Ovary (tissue), 7 donors: ENCODE measurements at regions not wholly inside any gene's neighbourhood (a gene's known extent, or its start where the extent isn't known, plus 50 kb on each side); places are given as distances from the start of the nearest gene placed in this dataset.

ENCODE experiments used
- DNase-seq, 5 donors: peaks; one replicate each; pipeline ENCODE4 v3.0.0-alpha.2; 2019 to 2020
- H3K27ac ChIP-seq, 2 donors: fragments of 200-600 bp; one replicate each; pipeline versions ENCODE4 v1.5.1 to v1.8.0; 2019 to 2022
- H3K27me3 ChIP-seq: fragments of 200-600 bp; one replicate; pipeline ENCODE4 v1.8.0; 2022
- H3K36me3 ChIP-seq: fragments of 200-600 bp; sonication (generic); one replicate; pipeline ENCODE4 v1.5.1; 2019
- H3K4me1 ChIP-seq: one replicate; pipeline ENCODE4 v1.8.1; 2013; ENCODE audit warnings: mild to moderate bottlenecking, moderate library complexity; ENCODE audit not compliant: insufficient read depth
- H3K4me3 ChIP-seq: fragments of 200-600 bp; sonication (generic); one replicate; pipeline ENCODE4 v1.5.1; 2017
- H3K9me3 ChIP-seq, 2 donors: fragments of 200-600 bp in 1 of 2; sonication (generic) in 1 of 2; one replicate each; pipeline versions ENCODE4 v1.5.1 to v1.8.1; 2013 to 2019; ENCODE audit warnings: mild to moderate bottlenecking in 1 of 2, moderate library complexity in 1 of 2
- EP300 ChIP-seq: sonication (generic); formaldehyde crosslinking; IDR thresholded peaks from one replicate; pipeline ENCODE4 v1.6.1; 2017; ENCODE audit warnings: antibody characterized with exemption
- POLR2A ChIP-seq: fragments of 450-650 bp; IDR thresholded peaks from one replicate; pipeline ENCODE4 v1.6.1; 2017; ENCODE audit warnings: antibody characterized with exemption, mild to moderate bottlenecking, moderate library complexity
- WGBS, 3 donors: extraction: QIAGEN DNeasy Blood & Tissue Kit in 1 of 3; methylation state at CpG; one replicate each; pipeline versions ENCODE4 v1.1.5 to v1.1.7; 2013 to 2017; 5-methylcytosine and 5-hydroxymethylcytosine counted together
- intact Hi-C, 4 donors: fragments of 100-400 bp; cut with DNase I; formaldehyde crosslinking; loops; one replicate each; pipeline versions ENCODE4 v1.11.0 to v1.15.1; 2022 to 2023
- TF ChIP-seq, protein P1 (sequence below), 3 donors: fragments of 450-650 bp in 2 of 3; fragments of 200-600 bp in 1 of 3; IDR thresholded peaks; one replicate each; pipeline versions ENCODE4 v1.5.1 to v1.8.0; 2016 to 2022; ENCODE audit warnings: antibody characterized with exemption in 3 of 3, mild to moderate bottlenecking in 1 of 3
- donor health status: DM: no; HTN: no; CAD: no; lungs with moderate emphysema.
- donor health status: DM: no; HTN: no; CAD: no.
- donor health status: Bipolar disorder and iron deficiency.
- donor health status: DM: no; HTN: no; CAD: no.
- donor health status: DM: yes; HTN: yes; CAD: no.

DNA sequence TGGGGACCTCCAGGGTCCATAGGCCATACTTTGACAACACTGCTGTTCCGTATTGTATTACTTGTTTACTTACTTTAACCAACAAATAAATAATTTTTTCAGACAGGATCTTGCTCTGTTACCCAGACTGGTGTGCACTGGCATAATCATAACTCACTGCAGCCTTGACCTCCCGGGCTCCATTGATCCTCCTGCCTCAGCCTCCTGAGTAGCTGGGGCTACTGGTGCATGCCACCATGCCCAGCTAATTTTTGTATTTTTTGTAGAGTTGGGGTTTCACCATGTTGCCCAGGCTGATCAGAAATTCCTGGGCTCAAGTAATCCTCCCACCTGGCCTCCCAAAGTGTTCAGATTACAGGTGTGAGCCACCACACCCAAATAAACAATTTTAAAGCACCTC, 64.9 kb upstream of the C15orf39 start:
- Histone ChIP-seq H3K4me3 (no peak overlapping the region), H3K36me3 (no peaks in the 10 kb centered on the region), H3K9me3 (no peaks in the 10 kb centered on the region), H3K27me3 (no peaks in the 10 kb centered on the region), H3K27ac (no peak overlapping the region), H3K4me1 (peaks cover 24% of the 10 kb centered on the region)
- 91 to 98% (median 96%) methylated on average over 2 of the region's 2 CpGs for WGBS, 3 donors
- no peak for DNase-seq
- intact Hi-C loops, result no loop called here
- no peak for TF ChIP-seq EP300
- TF ChIP-seq POLR2A, result no peak
- TF ChIP-seq, protein P1, sequence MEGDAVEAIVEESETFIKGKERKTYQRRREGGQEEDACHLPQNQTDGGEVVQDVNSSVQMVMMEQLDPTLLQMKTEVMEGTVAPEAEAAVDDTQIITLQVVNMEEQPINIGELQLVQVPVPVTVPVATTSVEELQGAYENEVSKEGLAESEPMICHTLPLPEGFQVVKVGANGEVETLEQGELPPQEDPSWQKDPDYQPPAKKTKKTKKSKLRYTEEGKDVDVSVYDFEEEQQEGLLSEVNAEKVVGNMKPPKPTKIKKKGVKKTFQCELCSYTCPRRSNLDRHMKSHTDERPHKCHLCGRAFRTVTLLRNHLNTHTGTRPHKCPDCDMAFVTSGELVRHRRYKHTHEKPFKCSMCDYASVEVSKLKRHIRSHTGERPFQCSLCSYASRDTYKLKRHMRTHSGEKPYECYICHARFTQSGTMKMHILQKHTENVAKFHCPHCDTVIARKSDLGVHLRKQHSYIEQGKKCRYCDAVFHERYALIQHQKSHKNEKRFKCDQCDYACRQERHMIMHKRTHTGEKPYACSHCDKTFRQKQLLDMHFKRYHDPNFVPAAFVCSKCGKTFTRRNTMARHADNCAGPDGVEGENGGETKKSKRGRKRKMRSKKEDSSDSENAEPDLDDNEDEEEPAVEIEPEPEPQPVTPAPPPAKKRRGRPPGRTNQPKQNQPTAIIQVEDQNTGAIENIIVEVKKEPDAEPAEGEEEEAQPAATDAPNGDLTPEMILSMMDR (IDR thresholded peaks at IDR 0.05), result no peak

DNA sequence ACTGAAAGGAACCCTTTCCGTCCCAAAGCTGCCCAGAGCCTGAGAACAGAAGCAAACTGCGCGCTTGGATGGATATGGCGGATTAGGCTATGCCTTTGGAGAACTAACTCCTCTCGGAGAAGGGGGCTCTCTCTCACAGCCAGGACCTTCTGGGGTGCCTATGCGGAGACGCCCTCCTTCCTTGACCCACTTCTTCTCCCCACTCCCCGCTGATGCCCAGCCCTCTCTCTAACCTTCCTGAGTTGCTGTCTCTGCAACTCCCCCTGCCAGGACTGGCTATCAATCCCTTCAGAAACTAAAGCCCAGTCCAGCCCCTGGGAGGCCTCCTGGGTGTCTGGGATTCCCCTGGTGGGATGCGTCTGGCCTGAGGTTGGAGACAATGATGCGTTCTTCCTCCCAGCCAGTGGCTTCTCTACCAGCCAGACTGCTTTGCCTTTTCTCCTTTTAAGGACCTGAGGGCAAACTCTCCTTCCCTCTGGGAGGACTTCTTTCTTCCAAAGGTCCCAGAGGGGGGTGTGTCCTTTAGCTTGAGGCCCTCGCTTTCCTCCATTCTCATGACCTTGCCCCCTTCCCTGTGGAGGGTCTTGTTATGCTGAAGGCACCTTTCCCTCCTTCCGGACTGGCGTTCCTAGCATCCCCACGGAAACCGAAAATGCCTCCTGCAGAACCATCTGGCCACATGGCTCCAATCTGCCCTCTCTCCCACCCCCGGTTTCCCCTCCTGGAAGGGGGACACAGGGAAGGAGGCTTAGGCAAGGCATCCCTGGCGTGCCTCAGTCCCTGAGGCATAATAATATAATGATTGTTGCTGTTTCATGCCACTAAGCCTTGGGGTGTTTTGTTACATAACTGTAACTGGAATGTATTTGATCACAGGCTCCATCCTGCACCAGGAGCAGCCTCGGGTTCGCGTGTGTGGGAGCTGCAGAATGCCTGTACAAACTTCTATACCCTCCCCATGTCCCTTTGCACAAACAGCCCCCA, 63.4 kb upstream of the C15orf39 start:
- H3K4me1 ChIP-seq, result peaks cover 24% of the 10 kb centered on the region
- intact Hi-C loops, result no loop called here
- peak overlapping the region in 1 of 2 donors; percentile 45 for H3K27ac ChIP-seq
- DNase-seq, result peak in 2 of 5 donors; percentile 36 to 69
- TF ChIP-seq POLR2A (no peak), EP300 (no peak)
- TF ChIP-seq, protein P1 (IDR thresholded peaks at IDR 0.05), result no peak
- no peak overlapping the region for H3K4me3 ChIP-seq
- H3K9me3 ChIP-seq, result peaks cover 0 to 3% of the 10 kb centered on the region in 2 donors
- WGBS, 3 donors, result 46 to 60% (median 46%) methylated on average over 20 of the region's 20 CpGs
- H3K27me3 ChIP-seq, result no peaks in the 10 kb centered on the region
- no peaks in the 10 kb centered on the region for H3K36me3 ChIP-seq

- Histone ChIP-seq H3K27me3 (no peaks in the 10 kb centered on the region), H3K27ac (peak overlapping the region in 1 of 2 donors; percentile 45), H3K4me1 (peaks cover 24% of the 10 kb centered on the region), H3K4me3 (no peak overlapping the region), H3K9me3 (peaks cover 0 to 18% of the 10 kb centered on the region in 2 donors), H3K36me3 (no peaks in the 10 kb centered on the region)
- TF ChIP-seq, protein P1 (IDR thresholded peaks at IDR 0.05), result no peak
- TF ChIP-seq EP300, result no peak
- no peak for TF ChIP-seq POLR2A
- DNase-seq, result peak in 3 of 5 donors; percentile 53 to 60 (median 56)
- intact Hi-C loops, result no loop called here
- WGBS, 3 donors, result 27 to 43% (median 31%) methylated on average over 7 of the region's 7 CpGs
These were observed 61.4 kb upstream of the C15orf39 start for GRCh38 chr15:75140080-75140879.

- WGBS, 3 donors, result 92 to 96% (median 93%) methylated on average over 3 of the region's 3 CpGs
- Histone ChIP-seq H3K27ac (no peak overlapping the region), H3K36me3 (no peaks in the 10 kb centered on the region), H3K9me3 (peaks cover 0 to 18% of the 10 kb centered on the region in 2 donors), H3K4me1 (peaks cover 24% of the 10 kb centered on the region), H3K4me3 (no peak overlapping the region), H3K27me3 (no peaks in the 10 kb centered on the region)
- TF ChIP-seq POLR2A, result no peak
- TF ChIP-seq, protein P1 (IDR thresholded peaks at IDR 0.05), result no peak
- TF ChIP-seq EP300, result no peak
- intact Hi-C loops, result no loop called here
- DNase-seq, result no peak
These were observed 59.2 kb upstream of the C15orf39 start for GRCh38 chr15:75142499-75142898.
